Fibroblast of lung (primary cell): ENCODE measurements at regions not wholly inside any gene's neighbourhood (a gene's known extent, or its start where the extent isn't known, plus 50 kb on each side); places are given as distances from the start of the nearest gene placed in this dataset.

ENCODE experiments used
- EZH2 ChIP-seq: IDR thresholded peaks from 2 replicates; pipeline ENCODE4 v1.5.1; 2012; ENCODE audit warnings: low read length, control low read depth, mild to moderate bottlenecking; ENCODE audit errors: missing control alignments
- TF ChIP-seq, protein P1 (sequence below), 2 donors: IDR thresholded peaks in 1 of 2; conservative IDR thresholded peaks in 1 of 2; 1 replicate in 1 of 2; 2 replicates in 1 of 2; pipeline ENCODE4 v1.5.1; 2011 to 2012; ENCODE audit warnings: low read length in 2 of 2, control low read depth in 1 of 2, inconsistent platforms in 1 of 2, low read depth in 1 of 2, mild to moderate bottlenecking in 1 of 2

DNA sequence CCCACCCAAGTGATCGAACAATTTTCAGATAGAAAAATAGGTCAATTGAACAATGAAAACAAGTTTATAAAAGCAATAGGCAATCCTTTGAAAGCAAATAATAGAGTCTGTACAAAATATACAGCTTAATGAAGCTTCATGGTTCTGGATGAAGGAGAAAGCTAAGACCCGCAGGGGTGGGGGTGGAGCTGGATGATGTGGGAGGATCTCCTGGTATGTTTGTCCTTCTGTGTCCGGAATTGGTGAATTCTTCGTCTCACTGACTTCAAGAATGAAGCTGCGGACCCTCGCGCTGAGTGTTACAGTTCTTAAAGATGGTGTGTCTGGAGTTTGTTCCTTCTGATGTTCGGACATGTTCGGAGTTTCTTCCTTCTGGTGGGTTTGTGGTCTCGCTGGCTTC is 149.9 kb downstream of the NXNL2 start:
- TF ChIP-seq, protein P1, sequence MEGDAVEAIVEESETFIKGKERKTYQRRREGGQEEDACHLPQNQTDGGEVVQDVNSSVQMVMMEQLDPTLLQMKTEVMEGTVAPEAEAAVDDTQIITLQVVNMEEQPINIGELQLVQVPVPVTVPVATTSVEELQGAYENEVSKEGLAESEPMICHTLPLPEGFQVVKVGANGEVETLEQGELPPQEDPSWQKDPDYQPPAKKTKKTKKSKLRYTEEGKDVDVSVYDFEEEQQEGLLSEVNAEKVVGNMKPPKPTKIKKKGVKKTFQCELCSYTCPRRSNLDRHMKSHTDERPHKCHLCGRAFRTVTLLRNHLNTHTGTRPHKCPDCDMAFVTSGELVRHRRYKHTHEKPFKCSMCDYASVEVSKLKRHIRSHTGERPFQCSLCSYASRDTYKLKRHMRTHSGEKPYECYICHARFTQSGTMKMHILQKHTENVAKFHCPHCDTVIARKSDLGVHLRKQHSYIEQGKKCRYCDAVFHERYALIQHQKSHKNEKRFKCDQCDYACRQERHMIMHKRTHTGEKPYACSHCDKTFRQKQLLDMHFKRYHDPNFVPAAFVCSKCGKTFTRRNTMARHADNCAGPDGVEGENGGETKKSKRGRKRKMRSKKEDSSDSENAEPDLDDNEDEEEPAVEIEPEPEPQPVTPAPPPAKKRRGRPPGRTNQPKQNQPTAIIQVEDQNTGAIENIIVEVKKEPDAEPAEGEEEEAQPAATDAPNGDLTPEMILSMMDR (conservative IDR thresholded peaks at IDR 0.05 in 1 of 2, IDR thresholded peaks at IDR 0.05 in 1 of 2; ENCODE audit: low read depth in 1 of 2, low read length in 2 of 2), result no peak
- no peak for TF ChIP-seq EZH2
